HEK293 (cell line): ENCODE measurements at regions not wholly inside any gene's neighbourhood (a gene's known extent, or its start where the extent isn't known, plus 50 kb on each side); places are given as distances from the start of the nearest gene placed in this dataset.

ENCODE experiments used
- CTCF ChIA-PET: fragments of 350-600 bp; formaldehyde crosslinking; extraction: SDS; loops from one replicate; lab custom pipeline; 2021; ENCODE audit warnings: antibody characterized with exemption; lab: Yijun Ruan, JAX
- POLR2A ChIA-PET: fragments of 300-600 bp; formaldehyde crosslinking; extraction: SDS; loops from one replicate; lab custom pipeline; 2020; ENCODE audit warnings: antibody characterized with exemption, inconsistent platforms; lab: Yijun Ruan, JAX
- H3K27ac ChIP-seq: fragments of 200-500 bp; sonication (Bioruptor generic); 2 replicates; pipeline ENCODE4 v1.5.1; 2014; ENCODE audit warnings: low read depth, low read length, control low read depth, inconsistent platforms; ENCODE audit errors: extremely low read depth
- H3K36me3 ChIP-seq, 2 experiments: fragments of 200-500 bp in 1 of 2; sonication (Bioruptor generic) in 1 of 2; 1 replicate in 1 of 2; 2 replicates in 1 of 2; pipeline ENCODE4 v1.5.1; 2014 to 2017; ENCODE audit warnings: inconsistent platforms in 2 of 2, low read length in 2 of 2; ENCODE audit not compliant: control insufficient read depth in 2 of 2, insufficient read depth in 1 of 2
- H3K4me1 ChIP-seq: fragments of 200-500 bp; sonication (Bioruptor generic); 2 replicates; pipeline ENCODE4 v1.5.1; 2014; ENCODE audit warnings: mild to moderate bottlenecking, low read length, inconsistent platforms; ENCODE audit not compliant: control insufficient read depth, insufficient read depth
- H3K4me3 ChIP-seq: 2 replicates; pipeline ENCODE4 v1.5.1; 2011; ENCODE audit warnings: low read depth, mild to moderate bottlenecking, control low read depth, low read length, moderate library complexity
- H3K9me3 ChIP-seq: fragments of 200-500 bp; sonication (Bioruptor generic); 2 replicates; pipeline ENCODE4 v1.5.1; 2014; ENCODE audit warnings: low read depth, low read length, inconsistent platforms; ENCODE audit not compliant: control insufficient read depth, insufficient read depth
- ELK4 ChIP-seq: IDR thresholded peaks from 2 replicates; pipeline ENCODE4 v1.6.1; 2011; ENCODE audit warnings: mild to moderate bottlenecking, low read depth, low read length, borderline replicate concordance
- FEZF1 ChIP-seq: fragments of 450-650 bp; formaldehyde crosslinking; IDR thresholded peaks from 2 replicates; pipeline ENCODE4 v1.5.1; 2016; ENCODE audit warnings: missing biosample characterization, missing genetic modification characterization
- GFI1B ChIP-seq: fragments of 450-650 bp; formaldehyde crosslinking; IDR thresholded peaks from 2 replicates; pipeline ENCODE4 v1.5.1; 2016; ENCODE audit warnings: missing biosample characterization, missing genetic modification characterization
- GLI2 ChIP-seq: fragments of 450-650 bp; formaldehyde crosslinking; IDR thresholded peaks from 2 replicates; pipeline ENCODE4; 2017; ENCODE audit warnings: missing biosample characterization, missing genetic modification characterization, low read depth, borderline replicate concordance
- GLIS2 ChIP-seq: fragments of 450-650 bp; formaldehyde crosslinking; IDR thresholded peaks from 2 replicates; pipeline ENCODE4 v1.5.1; 2016; ENCODE audit warnings: missing biosample characterization, missing genetic modification characterization
- PRDM6 ChIP-seq: fragments of 450-650 bp; formaldehyde crosslinking; IDR thresholded peaks from 2 replicates; pipeline ENCODE4 v1.5.1; 2017; ENCODE audit warnings: missing biosample characterization, missing genetic modification characterization
- SP7 ChIP-seq: fragments of 450-650 bp; formaldehyde crosslinking; IDR thresholded peaks from 2 replicates; pipeline ENCODE4 v1.5.1; 2016; ENCODE audit warnings: missing biosample characterization, missing genetic modification characterization
- TCF7L2 ChIP-seq: IDR thresholded peaks from 2 replicates; pipeline ENCODE4 v1.6.1; 2011; ENCODE audit warnings: low read depth, mild to moderate bottlenecking, inconsistent platforms, low read length, moderate library complexity, borderline replicate concordance
- ZBTB11 ChIP-seq: fragments of 450-650 bp; formaldehyde crosslinking; conservative IDR thresholded peaks from 2 replicates; pipeline ENCODE4 v1.5.1; 2016; ENCODE audit warnings: low read depth, missing biosample characterization, missing genetic modification characterization
- ZBTB48 ChIP-seq: fragments of 450-650 bp; formaldehyde crosslinking; IDR thresholded peaks from 2 replicates; pipeline ENCODE4 v1.5.1; 2016; ENCODE audit warnings: missing biosample characterization, missing genetic modification characterization
- ZEB2 ChIP-seq: fragments of 450-650 bp; formaldehyde crosslinking; IDR thresholded peaks from 2 replicates; pipeline ENCODE4 v1.5.1; 2016; ENCODE audit warnings: missing biosample characterization, missing genetic modification characterization
- ZNF114 ChIP-seq: fragments of 450-650 bp; formaldehyde crosslinking; IDR thresholded peaks from 2 replicates; pipeline ENCODE4 v1.5.0; 2017; ENCODE audit warnings: missing biosample characterization, missing genetic modification characterization
- ZNF155 ChIP-seq: fragments of 450-650 bp; formaldehyde crosslinking; IDR thresholded peaks from 2 replicates; pipeline ENCODE4 v1.5.1; 2016; ENCODE audit warnings: missing biosample characterization, missing genetic modification characterization
- ZNF157 ChIP-seq: fragments of 450-650 bp; formaldehyde crosslinking; IDR thresholded peaks from 2 replicates; pipeline ENCODE4 v1.5.1; 2016; ENCODE audit warnings: missing biosample characterization, missing genetic modification characterization
- ZNF16 ChIP-seq: fragments of 450-650 bp; formaldehyde crosslinking; IDR thresholded peaks from 2 replicates; pipeline ENCODE4 v1.5.1; 2016; ENCODE audit warnings: low read depth, missing biosample characterization, missing genetic modification characterization
- ZNF202 ChIP-seq: fragments of 450-650 bp; formaldehyde crosslinking; IDR thresholded peaks from 2 replicates; pipeline ENCODE4 v1.5.1; 2016; ENCODE audit warnings: missing biosample characterization, missing genetic modification characterization, borderline replicate concordance
- ZNF24 ChIP-seq: fragments of 450-650 bp; formaldehyde crosslinking; IDR thresholded peaks from 2 replicates; pipeline ENCODE4 v1.5.1; 2016; ENCODE audit warnings: missing biosample characterization, missing genetic modification characterization
- ZNF274 ChIP-seq, 2 experiments: fragments of 200-500 bp in 1 of 2; fragments of 450-650 bp in 1 of 2; sonication (Bioruptor generic) in 1 of 2; formaldehyde crosslinking in 1 of 2; IDR thresholded peaks; 2 replicates each; pipeline versions ENCODE4 v1.5.1 to v1.6.1; 2014 to 2016; ENCODE audit warnings: borderline replicate concordance in 1 of 2, inconsistent platforms in 1 of 2, low read length in 1 of 2, missing biosample characterization in 1 of 2, missing genetic modification characterization in 1 of 2
- ZNF311 ChIP-seq: fragments of 450-650 bp; formaldehyde crosslinking; IDR thresholded peaks from 2 replicates; pipeline ENCODE4 v1.5.1; 2017; ENCODE audit warnings: missing biosample characterization, missing genetic modification characterization, borderline replicate concordance
- ZNF37A ChIP-seq: fragments of 450-650 bp; IDR thresholded peaks from 2 replicates; pipeline ENCODE4 v1.5.1; 2018; ENCODE audit warnings: missing biosample characterization, missing genetic modification characterization
- ZNF398 ChIP-seq: fragments of 450-650 bp; formaldehyde crosslinking; IDR thresholded peaks from 2 replicates; pipeline ENCODE4 v1.5.1; 2017; ENCODE audit warnings: missing biosample characterization, missing genetic modification characterization
- ZNF510 ChIP-seq: fragments of 450-650 bp; formaldehyde crosslinking; IDR thresholded peaks from 2 replicates; pipeline ENCODE4 v1.5.1; 2018; ENCODE audit warnings: mild to moderate bottlenecking, missing genetic modification characterization, missing biosample characterization; ENCODE audit not compliant: insufficient replicate concordance
- ZNF624 ChIP-seq: fragments of 450-650 bp; formaldehyde crosslinking; IDR thresholded peaks from 2 replicates; pipeline ENCODE4 v1.5.1; 2017; ENCODE audit warnings: missing biosample characterization, missing genetic modification characterization
- ZSCAN4 ChIP-seq: fragments of 450-650 bp; formaldehyde crosslinking; IDR thresholded peaks from 2 replicates; pipeline ENCODE4 v1.5.1; 2017; ENCODE audit warnings: missing biosample characterization, missing genetic modification characterization

- no peak for TF ChIP-seq ZNF624
- TF ChIP-seq ZBTB48 (tag by site-specific recombination), result 0 out of 2 replicates have a peak, but pooled peaks have one; percentile 13
- H3K36me3 ChIP-seq, result no peaks in the 10 kb centered on the region
- H3K27ac ChIP-seq, result peak overlapping the region; percentile 1; the same call in 1 of the 2 replicates
- ChIA-PET POLR2A (no interaction called here), CTCF (interaction anchor here (0.9 kb wide), 1 partner anchor 394 kb away, joined by 4 read pairs; no protein-coding TSS in a partner anchor)
- H3K9me3 ChIP-seq, result no peaks in the 10 kb centered on the region
- H3K4me3 ChIP-seq, result no peak overlapping the region
- peaks cover 12% of the 10 kb centered on the region for H3K4me1 ChIP-seq
These were observed 369.1 kb downstream of the SIPA1L2 start for GRCh38 chr1:232260861-232261260.

GRCh38 chr1:232260045-232260444 is 369.9 kb downstream of the SIPA1L2 start:
- CTCF ChIA-PET, result interaction anchor here (0.6 to 0.9 kb wide), 4 partner anchors 11 to 393 kb away, joined by 3 to 4 read pairs (median 3); no protein-coding TSS in a partner anchor
- H3K9me3 ChIP-seq, result no peaks in the 10 kb centered on the region
- no peak overlapping the region for H3K4me3 ChIP-seq
- peaks cover 12% of the 10 kb centered on the region for H3K4me1 ChIP-seq
- POLR2A ChIA-PET, result no interaction called here
- H3K36me3 ChIP-seq, result no peaks in the 10 kb centered on the region
- TF ChIP-seq PRDM6 (tag by site-specific recombination), result no peak
- TF ChIP-seq SP7 (tag by site-specific recombination), result no peak
- TF ChIP-seq ZNF157, result no peak
- TF ChIP-seq GFI1B (tag by site-specific recombination), result 0 out of 2 replicates have a peak, but pooled peaks have one; percentile 23
- no peak for TF ChIP-seq ZNF510 (tag by site-specific recombination)
- no peak for TF ChIP-seq ZEB2 (tag by site-specific recombination)
- no peak for TF ChIP-seq GLI2 (tag by site-specific recombination)
- no peak for TF ChIP-seq ELK4
- no peak for TF ChIP-seq ZNF155 (tag by site-specific recombination)
- no peak for TF ChIP-seq ZBTB11 (tag by site-specific recombination)
- no peak for TF ChIP-seq ZNF274 (IDR thresholded peaks at IDR 0.05; ENCODE audit: low read length)
- no peak for TF ChIP-seq ZNF274 (tag by site-specific recombination; IDR thresholded peaks at IDR 0.05; ENCODE audit: borderline replicate concordance)
- no peak for TF ChIP-seq ZNF311 (tag by site-specific recombination)
- no peak for TF ChIP-seq GLIS2 (tag by site-specific recombination)
- no peak for TF ChIP-seq ZSCAN4 (tag by site-specific recombination)
- TF ChIP-seq FEZF1 (tag by site-specific recombination), result 0 out of 2 replicates have a peak, but pooled peaks have one; percentile 9
- no peak for TF ChIP-seq ZNF37A (tag by site-specific recombination)
- TF ChIP-seq ZNF202 (tag by site-specific recombination), result no peak
- TF ChIP-seq TCF7L2, result peak; percentile 97
- no peak for TF ChIP-seq ZNF398
- TF ChIP-seq ZNF114 (tag by site-specific recombination), result no peak
- no peak for TF ChIP-seq ZNF16 (tag by site-specific recombination)
- TF ChIP-seq ZNF24 (tag by site-specific recombination), result no peak
- no peak overlapping the region for H3K27ac ChIP-seq
